Smooth muscle cell (in vitro differentiated cells): ENCODE measurements at regions not wholly inside any gene's neighbourhood (a gene's known extent, or its start where the extent isn't known, plus 50 kb on each side); places are given as distances from the start of the nearest gene placed in this dataset.

Source experiments
- DNase-seq: peaks from one replicate; lab custom pipeline; 2025; ENCODE audit not compliant: unreplicated experiment; lab: John Stamatoyannopoulos, UW
- H2AFZ ChIP-seq: fragments of 200-600 bp; sonication (generic); 2 replicates; pipeline ENCODE4 v1.6.0; 2016; ENCODE audit warnings: antibody characterized with exemption, low read depth, mild to moderate bottlenecking
- H3F3A ChIP-seq: fragments of 200-600 bp; sonication (generic); 2 replicates; pipeline ENCODE4 v1.6.0; 2017; ENCODE audit warnings: antibody characterized with exemption, low read depth
- H3K27ac ChIP-seq: fragments of 200-600 bp; sonication (generic); 2 replicates; pipeline ENCODE4 v1.5.1; 2016; ENCODE audit warnings: low read depth, mild to moderate bottlenecking
- H3K27me3 ChIP-seq: fragments of 200-600 bp; sonication (generic); 2 replicates; pipeline ENCODE4 v1.6.1; 2016; ENCODE audit warnings: low read depth, mild to moderate bottlenecking
- H3K36me3 ChIP-seq: fragments of 200-600 bp; sonication (generic); 2 replicates; pipeline ENCODE4 v1.5.1; 2016; ENCODE audit warnings: low read depth
- H3K4me1 ChIP-seq: fragments of 200-600 bp; sonication (generic); 2 replicates; pipeline ENCODE4 v1.5.1; 2016; ENCODE audit warnings: low read depth
- H3K4me2 ChIP-seq: fragments of 200-600 bp; sonication (generic); 2 replicates; pipeline ENCODE4 v1.6.0; 2016; ENCODE audit warnings: mild to moderate bottlenecking
- H3K4me3 ChIP-seq: fragments of 200-600 bp; sonication (generic); 2 replicates; pipeline ENCODE4 v1.5.1; 2016; ENCODE audit warnings: mild to moderate bottlenecking
- H3K79me2 ChIP-seq: fragments of 200-600 bp; sonication (generic); 2 replicates; pipeline ENCODE4 v1.6.0; 2016; ENCODE audit warnings: low read depth, mild to moderate bottlenecking
- H3K9ac ChIP-seq: fragments of 200-600 bp; sonication (generic); 2 replicates; pipeline ENCODE4 v1.6.0; 2016; ENCODE audit warnings: low read depth
- H3K9me3 ChIP-seq: fragments of 200-600 bp; sonication (generic); replicated peaks from 2 replicates; pipeline ENCODE4 v1.5.1; 2016; ENCODE audit warnings: low read depth
- H4K20me1 ChIP-seq: fragments of 200-600 bp; sonication (generic); 2 replicates; pipeline ENCODE4 v1.6.0; 2016; ENCODE audit warnings: low read depth
- CTCF ChIP-seq: fragments of 200-600 bp; sonication (generic); IDR thresholded peaks from 2 replicates; pipeline ENCODE4 v1.5.1; 2017; ENCODE audit warnings: borderline replicate concordance, mild to moderate bottlenecking, antibody characterized with exemption; ENCODE audit not compliant: insufficient read depth, poor library complexity, severe bottlenecking
- WGBS: methylation state at CpG from one replicate; pipeline ENCODE4 v1.1.7; 2016; ENCODE audit warnings: low lambda C conversion rate; 5-methylcytosine and 5-hydroxymethylcytosine counted together

GRCh38 chr10:36349445-36350078 is 707.5 kb upstream of the FZD8 start:
- Histone ChIP-seq H3K27ac (peak overlapping the region; percentile 70), H2AFZ (no peak overlapping the region), H3K9ac (no peak overlapping the region), H3K27me3 (no peaks in the 10 kb centered on the region), H3K79me2 (no peaks in the 10 kb centered on the region), H3K4me3 (no peak overlapping the region), H3K9me3 (no peaks in the 10 kb centered on the region), H3K4me2 (peak overlapping the region; percentile 63), H3K4me1 (peaks cover 9% of the 10 kb centered on the region), H3F3A (peaks cover 4% of the 10 kb centered on the region), H4K20me1 (no peaks in the 10 kb centered on the region), H3K36me3 (no peaks in the 10 kb centered on the region)
- TF ChIP-seq CTCF = no peak
- 8% methylated on average over 8 of the region's 8 CpGs for WGBS
- peak; percentile 8 for DNase-seq

- peak overlapping the region; percentile 32 for H2AFZ ChIP-seq
- peaks cover 4% of the 10 kb centered on the region for H3F3A ChIP-seq
- no peaks in the 10 kb centered on the region for H3K9me3 ChIP-seq
- peak overlapping the region; percentile 16 for H3K4me2 ChIP-seq
- H3K36me3 ChIP-seq = no peaks in the 10 kb centered on the region
- H3K4me3 ChIP-seq = no peak overlapping the region
- H3K27me3 ChIP-seq = no peaks in the 10 kb centered on the region
- no peaks in the 10 kb centered on the region for H4K20me1 ChIP-seq
- no peak overlapping the region for H3K27ac ChIP-seq
- no peaks in the 10 kb centered on the region for H3K79me2 ChIP-seq
- no peak for TF ChIP-seq CTCF
- H3K4me1 ChIP-seq = peaks cover 13% of the 10 kb centered on the region
- H3K9ac ChIP-seq = no peak overlapping the region
- DNase-seq = no peak
Observed at GRCh38 chr10:36345807-36346206, 703.7 kb upstream of the FZD8 start.

GRCh38 chr10:36345175-36345533 is 703.1 kb upstream of the FZD8 start:
- Histone ChIP-seq H3K4me2 (peak overlapping the region; percentile 52), H3K4me3 (no peak overlapping the region), H3K4me1 (peaks cover 13% of the 10 kb centered on the region), H3K9ac (no peak overlapping the region), H3F3A (peaks cover 2% of the 10 kb centered on the region), H3K36me3 (no peaks in the 10 kb centered on the region), H3K27me3 (no peaks in the 10 kb centered on the region), H4K20me1 (no peaks in the 10 kb centered on the region), H2AFZ (peak overlapping the region; percentile 32), H3K9me3 (no peaks in the 10 kb centered on the region), H3K27ac (peak overlapping the region; percentile 55), H3K79me2 (no peaks in the 10 kb centered on the region)
- TF ChIP-seq CTCF = no peak
- no peak for DNase-seq
- 97% methylated on average over 1 of the region's 1 CpG for WGBS
